Liver (tissue), 8 donors: ENCODE measurements at regions not wholly inside any gene's neighbourhood (a gene's known extent, or its start where the extent isn't known, plus 50 kb on each side); places are given as distances from the start of the nearest gene placed in this dataset.

Experiments used
- DNase-seq: peaks from one replicate; pipeline ENCODE4 v3.0.0-alpha.2; 2017; ENCODE audit warnings: low spot score
- H3K27ac ChIP-seq, 2 donors: one replicate each; pipeline ENCODE4 v1.7.0; 2013; ENCODE audit warnings: inconsistent platforms in 2 of 2, low read length in 2 of 2, control low read depth in 1 of 2, low read depth in 1 of 2, mild to moderate bottlenecking in 1 of 2
- H3K27me3 ChIP-seq, 4 donors: one replicate each; pipeline versions ENCODE4 v1.6.1 to v1.7.0; 2013; ENCODE audit warnings: low read length in 3 of 4, inconsistent platforms in 1 of 4, mild to moderate bottlenecking in 1 of 4, moderate library complexity in 1 of 4; ENCODE audit not compliant: control insufficient read depth in 4 of 4, insufficient read depth in 4 of 4
- H3K36me3 ChIP-seq, 4 donors: one replicate each; pipeline versions ENCODE4 v1.6.1 to v1.7.0; 2013; ENCODE audit warnings: low read length in 3 of 4, mild to moderate bottlenecking in 3 of 4, low read depth in 1 of 4, moderate library complexity in 1 of 4; ENCODE audit not compliant: control insufficient read depth in 4 of 4, insufficient read depth in 3 of 4
- H3K4me1 ChIP-seq, 4 donors: one replicate each; pipeline versions ENCODE4 v1.6.1 to v1.7.0; 2013; ENCODE audit warnings: low read length in 3 of 4, mild to moderate bottlenecking in 3 of 4, moderate library complexity in 1 of 4; ENCODE audit not compliant: control insufficient read depth in 4 of 4, insufficient read depth in 4 of 4
- H3K4me3 ChIP-seq, 3 donors: one replicate each; pipeline versions ENCODE4 v1.6.1 to v1.7.0; 2013; ENCODE audit warnings: low read length in 3 of 3, control low read depth in 1 of 3, low read depth in 1 of 3, mild to moderate bottlenecking in 1 of 3
- H3K9ac ChIP-seq, 2 donors: one replicate each; pipeline ENCODE4 v1.7.0; 2013; ENCODE audit warnings: low read length in 2 of 2, mild to moderate bottlenecking in 2 of 2, moderate library complexity in 2 of 2, control low read depth in 1 of 2, low read depth in 1 of 2
- H3K9me3 ChIP-seq, 4 donors: one replicate each; pipeline versions ENCODE4 v1.6.1 to v1.7.0; 2013; ENCODE audit warnings: low read length in 3 of 4; ENCODE audit not compliant: control insufficient read depth in 4 of 4
- EGR1 ChIP-seq, 2 donors: IDR thresholded peaks; 2 replicates each; pipeline ENCODE4 v1.6.1; 2016 to 2018; ENCODE audit warnings: antibody characterized with exemption in 2 of 2, low read depth in 2 of 2
- FOXA1 ChIP-seq: IDR thresholded peaks from 2 replicates; pipeline ENCODE4 v1.6.1; 2016; ENCODE audit warnings: antibody characterized with exemption
- FOXA2 ChIP-seq: IDR thresholded peaks from 2 replicates; pipeline ENCODE4 v1.6.1; 2016; ENCODE audit warnings: antibody characterized with exemption
- GABPA ChIP-seq, 2 donors: IDR thresholded peaks in 1 of 2; conservative IDR thresholded peaks in 1 of 2; 2 replicates each; pipeline ENCODE4 v1.6.1; 2016; ENCODE audit warnings: antibody characterized with exemption in 2 of 2, mild to moderate bottlenecking in 1 of 2, moderate library complexity in 1 of 2
- HNF4A ChIP-seq, 2 donors: conservative IDR thresholded peaks; 2 replicates each; pipeline ENCODE4 v1.6.1; 2016; ENCODE audit warnings: antibody characterized with exemption in 2 of 2, mild to moderate bottlenecking in 2 of 2
- HNF4G ChIP-seq: IDR thresholded peaks from 2 replicates; pipeline ENCODE4 v1.6.1; 2016; ENCODE audit warnings: antibody characterized with exemption
- JUND ChIP-seq, 2 donors: IDR thresholded peaks; 2 replicates each; pipeline ENCODE4 v1.6.1; 2016; ENCODE audit warnings: antibody characterized with exemption in 2 of 2
- NR2F2 ChIP-seq: IDR thresholded peaks from 2 replicates; pipeline ENCODE4 v1.6.1; 2016; ENCODE audit warnings: antibody characterized with exemption
- RAD21 ChIP-seq, 2 donors: IDR thresholded peaks; 2 replicates each; pipeline ENCODE4 v1.6.1; 2016; ENCODE audit warnings: antibody characterized with exemption in 2 of 2, mild to moderate bottlenecking in 2 of 2
- RXRA ChIP-seq, 2 donors: IDR thresholded peaks; 2 replicates each; pipeline ENCODE4 v1.6.1; 2017 to 2018; ENCODE audit warnings: antibody characterized with exemption in 2 of 2, mild to moderate bottlenecking in 1 of 2
- SP1 ChIP-seq: IDR thresholded peaks from 2 replicates; pipeline ENCODE4 v1.6.1; 2018; ENCODE audit warnings: antibody characterized with exemption, mild to moderate bottlenecking
- TAF1 ChIP-seq: conservative IDR thresholded peaks from 2 replicates; pipeline ENCODE4 v1.6.1; 2016; ENCODE audit warnings: antibody characterized with exemption, mild to moderate bottlenecking
- YY1 ChIP-seq: IDR thresholded peaks from 2 replicates; pipeline ENCODE4 v1.6.1; 2016; ENCODE audit warnings: antibody characterized with exemption, mild to moderate bottlenecking
- ZBTB33 ChIP-seq: IDR thresholded peaks from 2 replicates; pipeline ENCODE4 v1.6.1; 2016; ENCODE audit warnings: antibody characterized with exemption
- WGBS: extraction: QIAGEN DNeasy Blood & Tissue Kit; methylation state at CpG from one replicate; pipeline ENCODE4 v1.1.7; 2013; 5-methylcytosine and 5-hydroxymethylcytosine counted together
- TF ChIP-seq, protein P1 (sequence below): IDR thresholded peaks from 2 replicates; pipeline ENCODE4 v1.6.1; 2016; ENCODE audit warnings: antibody characterized with exemption, mild to moderate bottlenecking
- TF ChIP-seq, protein P2 (sequence below): IDR thresholded peaks from 2 replicates; pipeline ENCODE4 v1.6.1; 2016; ENCODE audit warnings: antibody characterized with exemption
- TF ChIP-seq, protein P3 (sequence below): IDR thresholded peaks from 2 replicates; pipeline ENCODE4 v1.6.1; 2016; ENCODE audit warnings: antibody characterized with exemption
- TF ChIP-seq, protein P4 (sequence below): fragments of 150-350 bp; IDR thresholded peaks from 2 replicates; pipeline ENCODE4 v1.5.1; 2017; ENCODE audit warnings: improper control_type of control experiment, low read depth, low read length; ENCODE audit not compliant: missing input control
- donor health status: healthy.
- donor health status: healthy.
- donor health status: healthy.
- donor health status: healthy.
- donor health status: healthy.

GRCh38 chr2:12060886-12061285 is 314.5 kb downstream of the LPIN1 start (continued):
- TF ChIP-seq, protein P1, sequence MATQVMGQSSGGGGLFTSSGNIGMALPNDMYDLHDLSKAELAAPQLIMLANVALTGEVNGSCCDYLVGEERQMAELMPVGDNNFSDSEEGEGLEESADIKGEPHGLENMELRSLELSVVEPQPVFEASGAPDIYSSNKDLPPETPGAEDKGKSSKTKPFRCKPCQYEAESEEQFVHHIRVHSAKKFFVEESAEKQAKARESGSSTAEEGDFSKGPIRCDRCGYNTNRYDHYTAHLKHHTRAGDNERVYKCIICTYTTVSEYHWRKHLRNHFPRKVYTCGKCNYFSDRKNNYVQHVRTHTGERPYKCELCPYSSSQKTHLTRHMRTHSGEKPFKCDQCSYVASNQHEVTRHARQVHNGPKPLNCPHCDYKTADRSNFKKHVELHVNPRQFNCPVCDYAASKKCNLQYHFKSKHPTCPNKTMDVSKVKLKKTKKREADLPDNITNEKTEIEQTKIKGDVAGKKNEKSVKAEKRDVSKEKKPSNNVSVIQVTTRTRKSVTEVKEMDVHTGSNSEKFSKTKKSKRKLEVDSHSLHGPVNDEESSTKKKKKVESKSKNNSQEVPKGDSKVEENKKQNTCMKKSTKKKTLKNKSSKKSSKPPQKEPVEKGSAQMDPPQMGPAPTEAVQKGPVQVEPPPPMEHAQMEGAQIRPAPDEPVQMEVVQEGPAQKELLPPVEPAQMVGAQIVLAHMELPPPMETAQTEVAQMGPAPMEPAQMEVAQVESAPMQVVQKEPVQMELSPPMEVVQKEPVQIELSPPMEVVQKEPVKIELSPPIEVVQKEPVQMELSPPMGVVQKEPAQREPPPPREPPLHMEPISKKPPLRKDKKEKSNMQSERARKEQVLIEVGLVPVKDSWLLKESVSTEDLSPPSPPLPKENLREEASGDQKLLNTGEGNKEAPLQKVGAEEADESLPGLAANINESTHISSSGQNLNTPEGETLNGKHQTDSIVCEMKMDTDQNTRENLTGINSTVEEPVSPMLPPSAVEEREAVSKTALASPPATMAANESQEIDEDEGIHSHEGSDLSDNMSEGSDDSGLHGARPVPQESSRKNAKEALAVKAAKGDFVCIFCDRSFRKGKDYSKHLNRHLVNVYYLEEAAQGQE = no peak
- TF ChIP-seq RAD21 (IDR thresholded peaks at IDR 0.05) (no peak), TAF1 (no peak), HNF4A (conservative IDR thresholded peaks at IDR 0.05) (no peak)

DNA sequence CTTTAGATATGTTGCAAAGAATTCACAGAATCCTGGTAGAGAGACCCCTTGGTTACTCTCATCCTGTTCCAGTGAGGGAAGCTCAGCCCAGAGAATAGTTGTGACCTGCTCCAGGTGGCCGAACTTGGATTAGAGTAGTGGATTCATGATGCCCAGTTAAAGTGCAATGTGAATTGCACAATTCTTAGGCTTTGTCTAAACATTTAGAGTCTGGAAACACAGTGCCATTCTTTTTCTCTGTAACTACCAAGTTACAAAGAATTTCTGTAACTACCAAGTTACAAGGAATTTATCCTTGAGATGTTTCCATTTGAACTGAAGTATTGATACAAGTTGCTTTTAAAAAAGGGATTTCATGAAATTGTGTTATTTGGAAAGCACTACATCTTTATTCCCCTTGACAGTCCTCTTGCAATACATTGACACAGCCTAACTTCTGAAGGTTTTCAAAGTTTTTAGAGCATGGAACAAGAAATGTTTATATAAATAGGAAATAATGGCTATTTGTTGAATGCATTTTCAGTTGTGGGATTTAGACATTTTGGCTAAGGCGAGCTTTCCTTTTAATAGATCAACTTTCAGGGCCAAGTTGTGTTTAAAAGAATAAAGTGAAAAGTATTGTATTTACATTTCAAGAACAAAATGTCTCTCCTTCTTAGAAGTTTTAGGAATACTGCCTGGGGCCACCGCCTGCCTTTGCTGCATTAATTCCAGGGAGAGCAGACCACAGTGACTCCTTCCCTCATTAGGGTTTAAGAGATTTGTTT is 315.0 kb downstream of the LPIN1 start:
- no peaks in the 10 kb centered on the region for H3K36me3 ChIP-seq
- no peak overlapping the region for H3K27ac ChIP-seq
- no peaks in the 10 kb centered on the region for H3K4me1 ChIP-seq
- no peak for DNase-seq
- WGBS = 79% methylated on average over 3 of the region's 3 CpGs
- no peak overlapping the region for H3K4me3 ChIP-seq
- TF ChIP-seq HNF4G (no peak), YY1 (no peak), FOXA1 (no peak), RXRA (IDR thresholded peaks at IDR 0.05) (no peak), EGR1 (IDR thresholded peaks at IDR 0.05; ENCODE audit: low read depth in 2 of 2) (no peak), HNF4A (conservative IDR thresholded peaks at IDR 0.05) (no peak), NR2F2 (no peak), ZBTB33 (no peak), FOXA2 (no peak), SP1 (no peak), RAD21 (IDR thresholded peaks at IDR 0.05) (no peak), TAF1 (no peak), GABPA (IDR thresholded peaks at IDR 0.05 in 1 of 2, conservative IDR thresholded peaks at IDR 0.05 in 1 of 2) (no peak), JUND (IDR thresholded peaks at IDR 0.05) (no peak)
- TF ChIP-seq, protein P2, sequence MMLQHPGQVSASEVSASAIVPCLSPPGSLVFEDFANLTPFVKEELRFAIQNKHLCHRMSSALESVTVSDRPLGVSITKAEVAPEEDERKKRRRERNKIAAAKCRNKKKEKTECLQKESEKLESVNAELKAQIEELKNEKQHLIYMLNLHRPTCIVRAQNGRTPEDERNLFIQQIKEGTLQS = no peak
- TF ChIP-seq, protein P1 = no peak
- TF ChIP-seq, protein P3, sequence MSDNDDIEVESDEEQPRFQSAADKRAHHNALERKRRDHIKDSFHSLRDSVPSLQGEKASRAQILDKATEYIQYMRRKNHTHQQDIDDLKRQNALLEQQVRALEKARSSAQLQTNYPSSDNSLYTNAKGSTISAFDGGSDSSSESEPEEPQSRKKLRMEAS = no peak
- TF ChIP-seq, protein P4, sequence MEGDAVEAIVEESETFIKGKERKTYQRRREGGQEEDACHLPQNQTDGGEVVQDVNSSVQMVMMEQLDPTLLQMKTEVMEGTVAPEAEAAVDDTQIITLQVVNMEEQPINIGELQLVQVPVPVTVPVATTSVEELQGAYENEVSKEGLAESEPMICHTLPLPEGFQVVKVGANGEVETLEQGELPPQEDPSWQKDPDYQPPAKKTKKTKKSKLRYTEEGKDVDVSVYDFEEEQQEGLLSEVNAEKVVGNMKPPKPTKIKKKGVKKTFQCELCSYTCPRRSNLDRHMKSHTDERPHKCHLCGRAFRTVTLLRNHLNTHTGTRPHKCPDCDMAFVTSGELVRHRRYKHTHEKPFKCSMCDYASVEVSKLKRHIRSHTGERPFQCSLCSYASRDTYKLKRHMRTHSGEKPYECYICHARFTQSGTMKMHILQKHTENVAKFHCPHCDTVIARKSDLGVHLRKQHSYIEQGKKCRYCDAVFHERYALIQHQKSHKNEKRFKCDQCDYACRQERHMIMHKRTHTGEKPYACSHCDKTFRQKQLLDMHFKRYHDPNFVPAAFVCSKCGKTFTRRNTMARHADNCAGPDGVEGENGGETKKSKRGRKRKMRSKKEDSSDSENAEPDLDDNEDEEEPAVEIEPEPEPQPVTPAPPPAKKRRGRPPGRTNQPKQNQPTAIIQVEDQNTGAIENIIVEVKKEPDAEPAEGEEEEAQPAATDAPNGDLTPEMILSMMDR = no peak
- no peaks in the 10 kb centered on the region for H3K27me3 ChIP-seq
- H3K9me3 ChIP-seq = no peaks in the 10 kb centered on the region
- no peak overlapping the region for H3K9ac ChIP-seq
